Testis (tissue), 2 donors: ENCODE measurements at regions not wholly inside any gene's neighbourhood (a gene's known extent, or its start where the extent isn't known, plus 50 kb on each side); places are given as distances from the start of the nearest gene placed in this dataset.

Experiments
- DNase-seq: peaks from one replicate; pipeline ENCODE4 v3.0.0-alpha.2; 2019
- H3K27ac ChIP-seq, 2 donors: fragments of 200-600 bp; sonication (generic); one replicate each; pipeline ENCODE4 v1.5.1; 2019
- H3K27me3 ChIP-seq: fragments of 200-600 bp; sonication (generic); one replicate; pipeline ENCODE4 v1.5.1; 2019
- H3K36me3 ChIP-seq: fragments of 200-600 bp; sonication (generic); one replicate; pipeline ENCODE4 v1.5.1; 2017; ENCODE audit warnings: low read depth; ENCODE audit errors: missing control alignments
- H3K4me1 ChIP-seq: fragments of 200-600 bp; sonication (generic); one replicate; pipeline ENCODE4 v1.5.1; 2019
- H3K4me3 ChIP-seq, 2 donors: fragments of 200-600 bp; sonication (generic); one replicate each; pipeline ENCODE4 v1.5.1; 2017 to 2019
- H3K9me3 ChIP-seq: fragments of 200-600 bp; sonication (generic); one replicate; pipeline ENCODE4 v1.5.1; 2017
- CTCF ChIP-seq, 3 experiments: fragments of 450-650 bp in 2 of 3; fragments of 200-600 bp in 1 of 3; sonication (generic) in 1 of 3; IDR thresholded peaks; one replicate each; pipeline ENCODE4 v1.5.1; 2016 to 2019; ENCODE audit warnings: antibody characterized with exemption in 3 of 3, mild to moderate bottlenecking in 2 of 3, moderate library complexity in 1 of 3
- POLR2A ChIP-seq: fragments of 450-650 bp; IDR thresholded peaks from one replicate; pipeline ENCODE4 v1.6.1; 2017; ENCODE audit warnings: antibody characterized with exemption, mild to moderate bottlenecking, moderate library complexity
- WGBS, 2 donors: methylation state at CpG; one replicate each; pipeline ENCODE4 v1.1.5; 2018; 5-methylcytosine and 5-hydroxymethylcytosine counted together
- intact Hi-C: fragments of 100-400 bp; cut with DNase I; formaldehyde crosslinking; loops from one replicate; pipeline ENCODE4 v1.15.1; 2023; ENCODE audit warnings: low total_unique reads

GRCh38 chr13:90308249-90308648 lies 1039.2 kb upstream of the MIR17HG start:
- no peaks in the 10 kb centered on the region for H3K27me3 ChIP-seq
- no peak overlapping the region for H3K4me3 ChIP-seq
- no peak overlapping the region for H3K27ac ChIP-seq
- no peaks in the 10 kb centered on the region for H3K36me3 ChIP-seq
- H3K4me1 ChIP-seq = no peaks in the 10 kb centered on the region
- H3K9me3 ChIP-seq = no peaks in the 10 kb centered on the region
- no peak for TF ChIP-seq POLR2A
- no peak for TF ChIP-seq CTCF (IDR thresholded peaks at IDR 0.05)
- intact Hi-C loops = no loop called here
- DNase-seq = no peak

DNA sequence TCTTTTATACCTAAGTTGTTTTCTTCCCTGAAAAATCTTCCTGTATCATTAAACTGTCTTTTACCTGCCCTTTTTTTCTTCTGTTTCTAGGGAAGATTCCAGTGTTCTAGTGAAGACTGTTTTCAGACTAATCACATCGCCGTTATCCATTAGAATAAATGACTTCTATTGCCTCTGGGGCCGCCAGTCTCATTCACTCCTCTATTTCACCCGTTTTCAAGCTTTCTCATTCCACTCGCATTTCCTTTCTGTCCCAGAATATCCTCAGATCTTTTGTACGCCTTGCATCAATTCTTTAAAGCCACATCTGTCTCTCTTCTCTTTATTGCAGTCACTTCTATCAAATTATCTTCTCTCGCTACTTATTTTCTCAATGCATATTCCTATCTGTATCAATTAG lies 1035.6 kb upstream of the MIR17HG start:
- H3K27ac ChIP-seq = no peak overlapping the region
- WGBS, 2 donors = 81 to 83% methylated on average over 7 of the region's 7 CpGs
- no peak for DNase-seq
- intact Hi-C loops = no loop called here
- H3K36me3 ChIP-seq = no peaks in the 10 kb centered on the region
- H3K9me3 ChIP-seq = no peaks in the 10 kb centered on the region
- H3K4me3 ChIP-seq = no peak overlapping the region
- no peaks in the 10 kb centered on the region for H3K27me3 ChIP-seq
- no peaks in the 10 kb centered on the region for H3K4me1 ChIP-seq
- TF ChIP-seq POLR2A (no peak), CTCF (IDR thresholded peaks at IDR 0.05) (no peak)

DNA sequence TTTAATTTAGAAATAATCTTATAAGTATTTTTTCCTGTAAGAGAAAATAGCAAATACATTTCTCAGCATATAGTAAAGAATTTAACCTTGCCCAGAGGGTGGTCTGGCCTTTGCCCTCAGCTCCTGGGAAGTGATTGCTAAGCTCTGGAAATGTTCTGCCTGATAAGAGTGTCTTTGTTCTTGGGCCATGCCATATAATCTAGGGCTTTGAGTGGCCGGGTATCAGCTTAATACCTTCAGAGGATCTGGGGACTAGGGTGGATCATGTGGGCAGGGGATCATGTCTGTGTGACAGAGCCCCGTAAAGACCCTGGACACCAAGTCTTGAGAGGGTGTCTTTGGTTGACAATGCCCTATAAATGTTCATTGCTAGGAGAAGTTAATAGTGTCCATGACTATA lies 1032.4 kb upstream of the MIR17HG start:
- Histone ChIP-seq H3K9me3 (no peaks in the 10 kb centered on the region), H3K4me3 (no peak overlapping the region), H3K36me3 (no peaks in the 10 kb centered on the region), H3K27ac (no peak overlapping the region), H3K4me1 (no peaks in the 10 kb centered on the region), H3K27me3 (no peaks in the 10 kb centered on the region)
- intact Hi-C loops = no loop called here
- TF ChIP-seq CTCF (IDR thresholded peaks at IDR 0.05) = no peak
- no peak for TF ChIP-seq POLR2A
- no peak for DNase-seq
- WGBS, 2 donors = 75 to 77% methylated on average over 2 of the region's 2 CpGs

DNA sequence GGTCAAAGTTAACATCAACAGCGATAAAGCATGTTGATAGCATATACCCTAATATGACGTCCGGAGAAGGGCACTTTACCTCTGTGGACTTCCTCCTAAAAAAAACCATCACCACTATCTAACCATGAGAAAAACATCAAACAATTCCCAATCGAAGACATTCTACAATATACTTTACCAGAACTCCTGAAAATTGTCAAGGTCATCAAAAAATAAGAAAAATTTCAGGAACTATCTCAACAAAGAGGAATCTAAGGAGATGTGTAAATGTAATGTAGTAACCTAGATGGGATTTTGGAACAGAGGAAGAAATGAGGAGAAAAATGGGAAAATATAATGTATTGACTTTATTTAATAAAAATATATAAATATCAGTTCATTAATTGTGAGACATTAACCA lies 1026.8 kb upstream of the MIR17HG start:
- no peaks in the 10 kb centered on the region for H3K36me3 ChIP-seq
- TF ChIP-seq CTCF (IDR thresholded peaks at IDR 0.05) = no peak

DNA sequence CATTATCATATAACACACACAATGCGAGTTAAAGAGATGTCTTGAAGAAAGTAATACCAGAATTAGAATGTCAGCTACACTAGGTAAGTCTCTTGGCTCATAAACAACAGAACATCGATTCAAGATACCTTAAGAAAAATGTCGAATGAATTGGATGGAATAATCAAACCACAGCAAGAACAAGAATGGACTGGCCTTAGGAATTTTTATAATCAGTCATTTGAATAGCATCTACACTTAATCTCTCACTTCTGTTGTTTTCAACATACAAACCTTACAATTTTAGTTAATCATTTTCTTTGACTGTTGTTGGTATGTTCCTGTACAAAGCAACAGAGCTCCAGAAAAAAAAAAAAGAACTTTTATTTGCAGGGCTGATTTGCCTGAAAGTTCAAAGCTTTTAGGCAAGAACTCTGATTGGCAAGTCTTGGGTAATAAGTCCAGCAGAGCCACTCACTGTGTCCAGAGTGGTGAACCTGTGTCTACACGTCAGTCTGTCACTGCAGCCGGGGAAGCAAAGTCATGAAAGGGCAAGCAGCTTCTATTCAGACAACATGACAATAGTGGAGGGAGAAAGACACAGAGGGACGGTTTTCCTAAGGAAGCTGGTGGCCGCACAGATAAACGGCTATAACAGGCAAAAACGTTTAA lies 1026.1 kb upstream of the MIR17HG start:
- Histone ChIP-seq H3K36me3 (no peaks in the 10 kb centered on the region), H3K27me3 (no peaks in the 10 kb centered on the region), H3K27ac (no peak overlapping the region), H3K4me3 (no peak overlapping the region), H3K9me3 (no peaks in the 10 kb centered on the region), H3K4me1 (no peaks in the 10 kb centered on the region)
- TF ChIP-seq POLR2A (no peak), CTCF (IDR thresholded peaks at IDR 0.05) (no peak)
- WGBS, 2 donors = 90% methylated on average over 9 of the region's 9 CpGs
- DNase-seq = no peak
- intact Hi-C loops = no loop called here

More for the DNA sequence above, 1026.8 kb upstream of the MIR17HG start:
- no peak overlapping the region for H3K4me3 ChIP-seq
- intact Hi-C loops = no loop called here
- H3K4me1 ChIP-seq = no peaks in the 10 kb centered on the region
- no peaks in the 10 kb centered on the region for H3K9me3 ChIP-seq
- H3K27ac ChIP-seq = no peak overlapping the region
- no peaks in the 10 kb centered on the region for H3K27me3 ChIP-seq
- no peak for DNase-seq
- 82 to 86% methylated on average over 4 of the region's 4 CpGs for WGBS, 2 donors
